Sigmoid colon (tissue), 6 donors: ENCODE measurements at regions not wholly inside any gene's neighbourhood (a gene's known extent, or its start where the extent isn't known, plus 50 kb on each side); places are given as distances from the start of the nearest gene placed in this dataset.

Source experiments
- DNase-seq: peaks from one replicate; pipeline ENCODE4 v3.0.0-alpha.2; 2019
- H3K27ac ChIP-seq, 4 donors: fragments of 200-600 bp; sonication (generic); one replicate each; pipeline ENCODE4 v1.5.1; 2016 to 2019; ENCODE audit warnings: mild to moderate bottlenecking in 1 of 4
- H3K27me3 ChIP-seq, 3 donors: fragments of 200-600 bp; sonication (generic); one replicate each; pipeline ENCODE4 v1.5.1; 2019; ENCODE audit warnings: mild to moderate bottlenecking in 1 of 3
- H3K36me3 ChIP-seq, 4 donors: fragments of 200-600 bp; sonication (generic); one replicate each; pipeline ENCODE4 v1.5.1; 2016 to 2019
- H3K4me1 ChIP-seq, 4 donors: fragments of 200-600 bp; sonication (generic); one replicate each; pipeline ENCODE4 v1.5.1; 2017 to 2019
- H3K4me3 ChIP-seq, 4 donors: fragments of 200-600 bp; sonication (generic); one replicate each; pipeline ENCODE4 v1.5.1; 2017 to 2019; ENCODE audit warnings: mild to moderate bottlenecking in 2 of 4, moderate library complexity in 1 of 4
- H3K9me3 ChIP-seq, 4 donors: fragments of 200-600 bp in 3 of 4; sonication (generic) in 3 of 4; one replicate each; pipeline versions ENCODE4 v1.5.1 to v1.6.1; 2013 to 2019
- CTCF ChIP-seq, 4 experiments: fragments of 450-650 bp in 3 of 4; fragments of 200-600 bp in 1 of 4; IDR thresholded peaks; one replicate each; pipeline ENCODE4 v1.5.1; 2016 to 2019; ENCODE audit warnings: antibody characterized with exemption in 4 of 4, mild to moderate bottlenecking in 3 of 4, moderate library complexity in 2 of 4
- EP300 ChIP-seq, 4 donors: sonication (generic); formaldehyde crosslinking; IDR thresholded peaks; one replicate each; pipeline ENCODE4 v1.6.1; 2017; ENCODE audit warnings: antibody characterized with exemption in 4 of 4
- POLR2A ChIP-seq, 2 donors: fragments of 450-650 bp; IDR thresholded peaks; one replicate each; pipeline ENCODE4 v1.6.1; 2016; ENCODE audit warnings: antibody characterized with exemption in 2 of 2, mild to moderate bottlenecking in 2 of 2, moderate library complexity in 2 of 2
- POLR2AphosphoS5 ChIP-seq, 4 donors: sonication (generic); formaldehyde crosslinking; IDR thresholded peaks; one replicate each; pipeline ENCODE4 v1.6.1; 2017; ENCODE audit warnings: antibody characterized with exemption in 4 of 4
- WGBS, 2 donors: extraction: QIAGEN DNeasy Blood & Tissue Kit; methylation state at CpG; one replicate each; pipeline ENCODE4 v1.1.7; 2013; 5-methylcytosine and 5-hydroxymethylcytosine counted together
- intact Hi-C: fragments of 100-400 bp; cut with DNase I; formaldehyde crosslinking; loops from one replicate; pipeline ENCODE4 v1.15.1; 2023
- donor health status: healthy with polysubstance abuse.
- donor health status: healthy.

GRCh38 chr16:54822892-54823291, 107.8 kb upstream of the IRX5 start:
- TF ChIP-seq EP300 (IDR thresholded peaks at IDR 0.05) (no peak), CTCF (IDR thresholded peaks at IDR 0.05) (no peak), POLR2A (IDR thresholded peaks at IDR 0.05) (no peak), POLR2AphosphoS5 (IDR thresholded peaks at IDR 0.05) (no peak)
- intact Hi-C loops = no loop called here
- no peak overlapping the region for H3K27ac ChIP-seq
- DNase-seq = no peak
- no peaks in the 10 kb centered on the region for H3K4me1 ChIP-seq
- H3K4me3 ChIP-seq = no peak overlapping the region
- H3K9me3 ChIP-seq = no peaks in the 10 kb centered on the region
- 56 to 60% methylated on average over 4 of the region's 4 CpGs for WGBS, 2 donors
- H3K36me3 ChIP-seq = no peaks in the 10 kb centered on the region
- H3K27me3 ChIP-seq = peaks cover 0 to 4% (median 0%) of the 10 kb centered on the region in 3 donors

- 83 to 89% methylated on average over 5 of the region's 5 CpGs for WGBS, 2 donors
- DNase-seq = no peak
- Histone ChIP-seq H3K36me3 (no peaks in the 10 kb centered on the region), H3K9me3 (no peaks in the 10 kb centered on the region), H3K4me1 (no peaks in the 10 kb centered on the region), H3K27me3 (peaks cover 0 to 5% (median 0%) of the 10 kb centered on the region in 3 donors), H3K27ac (no peak overlapping the region), H3K4me3 (no peak overlapping the region)
- intact Hi-C loops = no loop called here
- TF ChIP-seq EP300 (IDR thresholded peaks at IDR 0.05) (no peak), POLR2A (IDR thresholded peaks at IDR 0.05) (no peak), CTCF (IDR thresholded peaks at IDR 0.05) (no peak), POLR2AphosphoS5 (IDR thresholded peaks at IDR 0.05) (no peak)
These were observed 108.2 kb upstream of the IRX5 start for GRCh38 chr16:54822492-54822891.

DNA sequence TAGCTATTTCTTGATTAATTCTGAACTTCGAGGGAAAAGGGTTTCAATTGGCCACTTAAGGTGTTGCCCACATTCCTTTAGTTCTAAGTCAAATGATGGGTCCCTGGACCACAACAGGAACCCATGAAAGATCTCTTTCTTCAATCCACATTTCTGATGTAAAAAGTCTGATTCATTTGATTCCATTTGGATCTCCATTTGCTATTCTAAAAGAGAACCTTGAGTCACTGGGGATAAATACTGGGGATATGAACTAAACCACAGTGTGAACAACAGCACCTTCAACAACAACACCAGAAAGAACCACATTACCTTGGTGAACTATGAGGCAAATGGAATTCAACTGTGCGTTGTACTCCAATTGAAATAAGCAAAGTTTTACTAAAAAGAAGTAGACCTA, 108.9 kb upstream of the IRX5 start:
- TF ChIP-seq POLR2A (IDR thresholded peaks at IDR 0.05) (no peak), CTCF (IDR thresholded peaks at IDR 0.05) (no peak), POLR2AphosphoS5 (IDR thresholded peaks at IDR 0.05) (no peak), EP300 (IDR thresholded peaks at IDR 0.05) (no peak)
- intact Hi-C loops = no loop called here
- no peak overlapping the region for H3K27ac ChIP-seq
- no peaks in the 10 kb centered on the region for H3K36me3 ChIP-seq
- H3K4me3 ChIP-seq = no peak overlapping the region
- WGBS, 2 donors = 57 to 75% methylated on average over 2 of the region's 2 CpGs
- no peak for DNase-seq
- H3K27me3 ChIP-seq = peaks cover 0 to 5% (median 0%) of the 10 kb centered on the region in 3 donors
- H3K9me3 ChIP-seq = no peaks in the 10 kb centered on the region
- no peaks in the 10 kb centered on the region for H3K4me1 ChIP-seq

- WGBS, 2 donors = 64 to 73% methylated on average over 17 of the region's 17 CpGs
- no peaks in the 10 kb centered on the region for H3K9me3 ChIP-seq
- no peak for DNase-seq
- no peak overlapping the region for H3K4me3 ChIP-seq
- peaks cover 0 to 5% (median 0%) of the 10 kb centered on the region in 3 donors for H3K27me3 ChIP-seq
- intact Hi-C loops = no loop called here
- H3K27ac ChIP-seq = no peak overlapping the region
- no peaks in the 10 kb centered on the region for H3K36me3 ChIP-seq
- H3K4me1 ChIP-seq = no peaks in the 10 kb centered on the region
- TF ChIP-seq EP300 (IDR thresholded peaks at IDR 0.05) (no peak), POLR2AphosphoS5 (IDR thresholded peaks at IDR 0.05) (no peak), POLR2A (IDR thresholded peaks at IDR 0.05) (no peak), CTCF (IDR thresholded peaks at IDR 0.05) (no peak)
These were observed 112.6 kb upstream of the IRX5 start for GRCh38 chr16:54817940-54818574.

- no peak for DNase-seq
- no peaks in the 10 kb centered on the region for H3K36me3 ChIP-seq
- H3K27me3 ChIP-seq = peaks cover 0 to 6% (median 0%) of the 10 kb centered on the region in 3 donors
- H3K4me3 ChIP-seq = no peak overlapping the region
- H3K27ac ChIP-seq = no peak overlapping the region
- H3K9me3 ChIP-seq = no peaks in the 10 kb centered on the region
- WGBS, 2 donors = 69 to 72% methylated on average over 10 of the region's 10 CpGs
- intact Hi-C loops = no loop called here
- H3K4me1 ChIP-seq = no peaks in the 10 kb centered on the region
- no peak for TF ChIP-seq POLR2A (IDR thresholded peaks at IDR 0.05)
- no peak for TF ChIP-seq POLR2AphosphoS5 (IDR thresholded peaks at IDR 0.05)
These were observed 113.2 kb upstream of the IRX5 start for GRCh38 chr16:54817432-54817831.
